NCI-H226 (cell line): ENCODE measurements at regions not wholly inside any gene's neighbourhood (a gene's known extent, or its start where the extent isn't known, plus 50 kb on each side); places are given as distances from the start of the nearest gene placed in this dataset.
A peak's percentile ranks its signal among the peaks of the same experiment; 100 is the strongest.
"Not testable (repeated sequence)": the region's sequence is repeated elsewhere in the genome, so short reads cannot be mapped to it uniquely, and the experiment has no call there.

Experiments
- DNase-seq: peaks from one replicate; pipeline ENCODE4 v3.0.0-alpha.2; 2015

DNA sequence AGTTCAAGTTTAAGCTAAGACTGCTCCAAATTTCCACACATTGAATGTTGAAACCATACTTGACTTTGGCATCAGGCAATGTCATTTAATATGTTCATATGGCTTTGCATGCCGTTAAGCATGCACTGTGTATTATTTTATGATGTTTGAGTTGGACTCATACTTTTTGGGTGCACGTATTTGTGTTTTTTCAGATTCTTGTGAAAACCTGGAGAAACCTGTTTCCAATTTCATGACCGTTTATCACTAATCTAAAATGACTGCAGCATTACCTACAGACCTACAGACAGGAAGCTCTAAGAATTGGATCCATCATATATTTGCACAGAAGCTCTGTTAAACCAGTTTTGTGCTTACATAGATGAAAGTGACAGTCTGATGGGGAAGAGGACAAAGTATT, 1093.0 kb upstream of the INTU start:
- DNase-seq = no peak

DNA sequence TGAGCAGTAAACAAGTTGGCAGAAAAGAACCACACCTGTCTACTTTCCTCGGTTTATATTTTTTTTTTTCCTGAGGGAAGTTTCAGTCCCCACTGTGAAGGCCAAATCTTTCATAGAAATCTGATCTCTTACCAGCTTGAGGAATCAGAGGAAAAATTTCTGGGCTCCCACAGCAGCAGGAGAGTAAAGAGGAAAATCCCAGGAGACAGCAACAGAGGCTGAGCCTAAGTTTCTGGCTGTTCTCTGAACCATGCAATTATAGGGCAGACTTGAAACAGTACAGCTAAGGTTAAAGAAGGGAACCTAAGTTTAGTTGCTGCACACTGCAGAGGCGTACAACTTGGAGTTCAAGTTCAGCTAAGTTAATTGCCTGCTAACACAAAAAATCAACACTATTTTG, 1090.9 kb upstream of the INTU start:
- no peak for DNase-seq

DNA sequence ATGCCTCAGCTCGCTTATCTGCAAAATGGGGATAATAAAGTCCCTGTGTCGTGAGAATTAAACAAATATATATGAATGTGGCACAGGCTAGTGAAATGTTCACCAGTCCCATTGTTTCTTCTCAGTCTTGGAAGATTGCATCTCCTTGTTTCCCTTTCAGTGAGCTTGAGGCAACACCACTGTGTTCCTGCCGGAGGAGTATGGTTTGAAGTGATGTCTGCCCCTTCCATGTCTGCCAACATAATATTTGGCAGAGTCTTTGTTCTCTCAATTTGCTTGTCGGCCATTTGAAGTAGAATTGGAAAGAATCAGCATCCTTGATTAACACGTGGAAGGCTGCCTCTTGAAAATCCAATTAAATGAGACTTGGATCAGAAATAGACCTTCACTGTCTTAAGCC, 1088.5 kb upstream of the INTU start:
- no peak for DNase-seq

DNA sequence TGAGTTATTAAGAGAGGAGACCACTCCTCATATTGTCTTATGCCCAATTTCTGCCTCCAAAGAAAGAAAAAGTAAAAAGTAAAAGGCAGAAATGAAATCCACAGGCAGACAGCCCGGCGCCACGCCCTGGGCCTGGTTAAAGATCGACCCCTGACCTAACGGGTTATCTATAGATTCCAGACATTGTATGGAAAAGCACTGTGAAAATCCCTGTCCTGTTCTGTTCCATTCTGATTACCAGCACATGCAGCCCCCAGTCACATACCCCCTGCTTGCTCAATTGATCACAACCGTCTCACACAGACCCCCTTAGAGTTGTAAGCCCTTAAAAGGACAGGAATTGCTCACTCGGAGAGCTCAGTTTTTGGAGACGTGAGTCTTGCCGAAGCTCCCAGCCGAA, 1086.6 kb upstream of the INTU start:
- not testable (repeated sequence) for DNase-seq

DNA sequence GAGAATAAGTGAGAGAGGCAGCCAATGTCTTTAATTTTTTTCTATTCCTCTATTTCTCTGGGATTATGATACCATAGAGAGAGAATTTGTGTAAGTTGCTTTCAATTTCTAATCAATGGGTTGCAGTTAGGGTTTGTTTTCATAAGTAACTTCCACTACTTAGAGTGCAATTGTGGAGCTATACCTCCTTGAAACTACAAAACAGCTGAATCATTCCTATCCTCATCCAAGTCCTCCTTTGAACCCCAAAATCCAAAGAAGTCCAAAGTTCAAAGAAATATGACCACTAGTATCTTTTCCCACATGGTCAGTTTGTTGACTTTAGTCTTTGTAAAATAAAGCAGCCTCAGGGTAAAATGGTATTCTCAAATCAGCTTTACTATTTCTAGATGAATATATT, 1085.4 kb upstream of the INTU start:
- no peak for DNase-seq

DNA sequence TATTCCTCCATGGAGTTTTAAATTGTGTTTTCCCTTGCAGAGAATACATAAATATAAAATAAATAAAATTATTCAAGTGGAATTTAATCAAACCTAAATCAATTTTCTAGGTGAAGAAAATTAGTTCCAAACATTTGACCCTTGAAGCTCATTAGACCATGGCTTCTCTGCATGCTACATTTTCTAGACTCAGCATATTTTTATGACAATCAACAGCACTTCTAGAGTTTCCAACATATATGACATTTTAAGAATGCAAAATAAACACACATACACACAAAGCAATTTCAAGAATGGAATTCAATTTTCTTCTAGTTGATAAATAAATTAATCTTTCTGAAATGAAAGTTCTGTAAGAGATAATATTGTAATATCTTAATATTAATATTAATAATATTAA, 1083.9 kb upstream of the INTU start:
- DNase-seq = no peak

DNA sequence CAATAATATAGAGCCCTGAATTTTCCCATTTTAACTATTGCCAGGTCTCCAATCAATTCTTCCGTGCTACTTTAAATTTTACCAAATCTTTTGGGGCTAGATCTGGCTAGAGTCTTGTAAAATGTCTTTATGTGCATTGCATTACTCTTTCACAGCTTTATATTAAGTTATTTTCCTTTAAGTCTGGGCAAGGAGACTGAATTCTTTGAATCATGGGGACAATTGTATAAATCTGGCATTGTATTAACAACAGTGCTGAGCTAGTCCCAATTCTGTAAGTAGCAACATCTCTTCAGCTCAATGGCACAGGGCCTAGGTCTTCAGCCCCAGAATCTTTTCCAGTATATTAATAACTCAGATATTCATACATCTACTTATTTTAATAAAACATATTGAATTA, 1080.4 kb upstream of the INTU start:
- no peak for DNase-seq

DNA sequence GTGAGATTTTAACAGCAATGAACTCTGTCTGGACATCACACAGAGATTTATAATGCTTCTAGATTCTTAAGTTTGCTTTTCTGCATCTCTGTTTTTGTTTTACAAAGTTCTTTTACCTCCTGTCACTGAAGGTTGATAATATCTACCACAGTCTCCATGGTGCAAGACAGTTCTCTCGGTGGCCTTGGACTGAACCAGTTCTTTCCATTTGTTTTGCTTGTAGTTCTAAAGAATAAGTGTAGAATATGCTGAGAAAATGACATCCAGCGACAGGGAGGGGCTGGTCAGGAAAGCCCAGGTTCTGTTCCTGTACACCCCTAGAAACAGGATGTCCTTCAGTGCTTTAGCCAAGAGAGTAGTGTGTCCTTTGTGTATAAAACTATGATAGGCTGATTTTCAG, 1079.5 kb upstream of the INTU start:
- no peak for DNase-seq

DNA sequence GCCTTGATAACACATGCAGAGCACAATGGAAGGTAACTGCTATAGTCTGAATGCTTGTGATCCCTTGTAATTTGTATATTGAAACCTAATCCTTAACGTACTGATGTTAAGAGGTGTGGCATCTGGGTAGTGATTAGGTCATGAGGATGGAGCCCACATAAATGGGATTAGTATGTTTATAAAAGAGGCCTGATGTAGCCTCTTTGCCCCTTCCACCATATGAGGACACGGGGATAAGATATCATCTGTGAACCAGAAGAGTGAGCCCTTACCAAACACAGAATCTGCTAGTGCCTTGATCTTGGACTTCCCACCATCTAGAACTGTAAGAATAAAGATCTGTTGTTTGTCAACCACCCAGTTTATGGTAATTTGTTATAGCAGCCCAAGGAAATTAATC, 1074.2 kb upstream of the INTU start:
- DNase-seq = no peak

DNA sequence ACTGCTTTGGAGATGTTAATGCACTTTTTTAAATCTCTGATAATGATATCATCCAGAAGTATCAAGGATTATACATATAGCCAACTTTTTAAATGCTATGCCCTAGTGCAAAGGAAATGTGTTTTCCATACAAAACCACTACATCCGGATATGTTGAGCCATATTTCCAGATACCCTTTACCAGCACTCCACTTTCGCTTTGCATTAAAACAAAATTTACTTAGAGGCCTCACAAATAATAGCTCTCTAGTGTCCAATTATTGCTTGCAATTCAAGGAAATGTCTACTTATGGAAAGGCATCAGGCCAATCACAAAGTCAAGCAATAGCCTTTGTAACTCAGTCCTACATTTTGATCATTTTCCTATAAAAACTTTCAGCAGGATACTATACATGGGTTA, 1072.8 kb upstream of the INTU start:
- no peak for DNase-seq

DNA sequence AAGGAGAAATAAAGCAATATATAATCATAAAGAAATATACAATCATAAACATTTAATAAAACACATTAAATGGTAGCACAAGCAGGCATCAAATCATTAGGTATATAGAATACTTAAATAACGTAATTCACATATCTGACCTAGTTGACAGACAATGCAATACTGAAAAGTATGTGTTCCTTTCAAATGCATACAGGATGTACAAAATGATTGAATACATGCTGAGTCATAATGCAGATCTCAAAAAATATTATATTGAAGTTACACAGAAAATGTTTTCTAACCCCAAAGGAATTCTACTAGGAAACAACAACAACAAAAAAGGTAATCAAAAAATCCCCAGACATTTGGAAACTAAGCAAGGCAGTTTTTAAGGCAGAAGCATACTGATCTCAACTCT, 1072.0 kb upstream of the INTU start:
- DNase-seq = no peak

DNA sequence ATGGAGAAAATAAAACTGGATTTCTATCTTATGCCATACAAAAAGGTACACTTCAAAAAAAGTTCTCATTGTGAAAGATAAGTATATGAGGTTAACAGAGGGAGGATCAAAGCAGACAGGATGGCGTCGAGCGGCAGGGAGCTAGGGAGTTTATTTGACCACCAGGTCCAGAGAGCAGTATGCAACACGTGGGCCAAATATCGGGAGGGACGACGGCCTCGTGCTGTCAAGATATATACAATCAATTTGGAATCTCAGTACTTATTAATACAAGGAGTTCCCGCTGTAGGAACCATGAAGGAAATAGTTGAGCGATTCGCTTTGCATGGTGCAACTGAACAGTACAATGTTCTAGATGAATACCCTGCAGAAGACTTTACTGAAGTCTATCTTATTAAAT, 1069.4 kb upstream of the INTU start:
- DNase-seq = no peak

DNA sequence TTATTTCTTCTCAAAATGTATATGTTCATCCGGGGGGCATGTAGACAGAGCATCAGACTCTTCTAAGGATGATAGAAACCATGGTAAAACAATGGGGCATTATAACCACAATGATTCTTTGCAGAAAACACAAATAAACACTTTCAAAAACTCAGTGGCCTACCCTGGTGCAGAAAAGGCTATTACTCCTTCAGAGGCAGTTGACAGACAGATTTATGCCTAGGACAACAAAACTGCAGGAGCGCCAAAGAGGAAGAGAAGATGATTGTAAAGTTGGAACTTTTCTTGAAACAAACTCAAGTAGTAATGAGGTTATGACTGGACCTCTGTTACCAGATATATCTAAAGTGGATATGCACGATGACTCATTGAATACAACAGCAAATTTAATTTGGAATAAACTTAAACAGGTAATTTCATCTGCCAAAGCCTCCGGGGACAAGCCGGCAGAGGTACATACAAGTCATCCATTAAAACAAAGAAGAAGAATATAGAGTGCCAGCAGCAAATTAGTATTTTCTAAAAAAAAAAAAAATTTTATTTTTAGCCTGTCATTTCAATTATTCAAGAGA, 1068.4 kb upstream of the INTU start:
- no peak for DNase-seq

DNA sequence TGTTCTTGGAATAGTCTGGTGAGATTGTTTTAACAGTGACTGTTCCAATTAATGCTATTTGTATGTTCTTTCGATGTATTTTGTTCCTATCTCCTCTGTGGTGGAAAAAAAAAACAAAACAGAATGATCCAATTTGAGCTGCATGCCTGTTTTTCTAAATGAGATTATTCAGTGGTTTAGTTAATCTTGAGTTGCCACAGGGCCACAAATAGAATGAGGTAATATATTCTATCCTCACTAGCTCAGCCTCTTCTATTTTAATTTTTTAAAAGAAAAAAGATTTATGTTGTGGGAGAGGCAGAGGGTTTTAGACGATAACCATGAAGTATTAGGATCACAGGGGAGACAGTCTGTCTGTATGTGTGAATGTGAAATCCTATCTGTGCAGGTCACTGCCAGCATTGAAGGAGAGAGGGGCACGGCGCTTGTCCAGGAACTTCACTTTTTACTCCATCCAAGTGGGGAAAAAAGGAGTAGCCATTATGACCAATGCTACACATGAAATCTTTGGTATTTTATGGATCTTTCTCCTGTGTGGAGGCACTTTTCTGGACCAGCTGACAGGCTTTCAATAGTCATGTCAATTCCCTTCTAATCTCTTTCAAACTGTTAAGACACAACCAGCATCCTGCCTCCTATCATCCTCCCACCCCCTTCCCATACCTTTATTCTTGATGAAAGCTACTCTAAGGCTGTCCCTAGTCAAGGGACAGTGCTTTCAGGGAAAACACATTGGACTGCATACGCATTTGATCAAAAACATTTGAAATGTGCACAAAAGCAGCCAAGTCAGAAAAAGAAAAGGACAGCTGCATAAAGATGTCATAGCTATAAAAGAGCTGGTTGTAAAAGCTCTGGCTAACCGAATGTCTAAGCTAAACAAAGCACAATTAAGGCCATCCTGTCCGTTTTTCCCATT, 1063.8 kb upstream of the INTU start:
- DNase-seq = no peak

DNA sequence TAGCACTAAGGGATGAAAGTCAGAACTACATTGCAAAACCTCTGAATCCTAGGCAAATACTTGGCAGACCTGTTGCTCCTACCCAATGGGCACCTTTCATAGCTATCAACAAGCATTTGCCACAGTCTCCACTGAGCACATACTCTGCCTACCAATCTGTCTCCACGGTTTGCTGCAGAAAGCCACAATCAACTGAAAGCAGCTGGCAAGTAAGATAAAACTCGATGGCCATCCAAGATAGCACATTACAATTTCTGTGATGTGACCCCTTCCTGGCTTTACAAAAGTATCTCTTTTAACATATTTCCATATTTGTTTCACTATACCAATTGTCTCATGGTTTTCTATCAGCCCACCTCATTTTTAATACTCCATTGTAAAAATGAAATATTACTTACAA, 1060.5 kb upstream of the INTU start:
- DNase-seq = no peak

DNA sequence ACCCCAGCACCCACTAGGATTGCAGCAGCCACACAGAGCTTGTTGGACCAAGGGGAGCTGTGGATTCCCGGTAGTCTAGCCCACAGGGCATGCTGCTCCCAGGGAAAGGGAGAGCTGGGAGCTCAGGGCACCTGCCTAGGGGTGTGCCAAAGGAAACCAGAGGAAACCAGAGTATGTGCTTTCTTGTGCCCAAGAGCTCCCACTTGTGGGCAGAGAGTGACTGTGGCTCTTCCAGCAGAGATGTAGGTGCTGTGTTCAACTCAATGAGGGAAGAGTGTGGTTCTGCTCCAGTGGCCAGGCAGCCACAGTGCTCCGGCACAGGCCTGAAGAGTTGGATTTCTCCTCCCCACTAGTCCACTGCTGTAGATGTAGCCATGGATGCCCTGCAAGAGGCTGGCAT, 1050.0 kb upstream of the INTU start:
- DNase-seq = peak; percentile 26

DNA sequence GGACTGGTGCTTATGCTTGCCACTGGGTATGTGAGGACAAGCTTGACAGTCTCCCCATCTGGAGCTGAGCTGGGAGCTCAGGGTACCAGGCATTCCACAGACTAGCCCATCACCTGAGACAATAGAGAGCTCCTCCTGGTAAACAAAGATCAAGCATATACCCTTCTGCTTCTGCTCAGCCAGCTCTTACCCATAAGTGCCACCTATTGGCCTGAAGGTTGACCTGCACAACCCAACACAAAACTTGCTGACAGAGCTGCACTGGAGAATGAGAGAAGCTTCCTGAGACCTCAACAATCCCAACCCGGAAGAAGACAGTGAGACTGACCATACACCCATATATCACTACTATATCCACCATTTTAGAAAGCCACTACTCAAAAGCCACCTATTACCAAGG, 1049.2 kb upstream of the INTU start:
- DNase-seq = peak; percentile 2

DNA sequence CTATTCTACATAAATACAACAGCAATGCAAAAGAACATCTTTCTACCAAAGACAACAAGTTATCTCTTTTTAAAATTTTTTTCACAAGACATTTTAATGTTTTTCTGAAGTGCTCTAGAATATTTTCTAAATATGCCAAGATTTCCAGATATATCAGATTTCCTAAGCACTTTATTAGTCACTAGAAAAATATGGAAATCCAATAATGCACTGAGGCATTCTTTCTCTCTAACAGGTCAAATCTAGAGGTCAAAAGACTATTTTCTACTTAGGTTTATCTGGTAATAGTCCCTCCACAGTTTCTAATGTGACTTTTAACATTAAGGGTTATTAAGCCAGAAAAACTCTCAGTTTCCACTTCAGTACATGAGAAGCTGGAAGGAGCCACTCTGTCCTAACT, 1041.2 kb upstream of the INTU start:
- no peak for DNase-seq

DNA sequence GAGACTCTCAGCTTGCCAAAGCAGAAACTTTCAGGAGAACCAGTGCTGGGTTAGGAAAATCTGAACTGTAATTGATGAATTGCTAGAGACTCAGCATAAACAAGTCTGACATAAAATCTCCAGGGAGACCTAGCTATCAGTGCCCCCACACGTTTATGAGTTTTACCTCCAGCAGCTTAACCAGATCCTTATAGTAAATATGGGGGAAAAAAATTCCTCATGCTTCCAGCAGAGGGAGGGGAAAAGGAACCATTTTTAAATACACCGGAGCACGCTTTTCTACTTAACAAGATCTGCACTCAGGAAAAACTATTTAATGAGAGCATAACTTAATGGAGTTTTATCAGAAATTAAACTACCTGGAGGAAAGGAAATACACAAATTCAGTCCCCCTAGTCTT, 1040.7 kb upstream of the INTU start:
- DNase-seq = no peak

DNA sequence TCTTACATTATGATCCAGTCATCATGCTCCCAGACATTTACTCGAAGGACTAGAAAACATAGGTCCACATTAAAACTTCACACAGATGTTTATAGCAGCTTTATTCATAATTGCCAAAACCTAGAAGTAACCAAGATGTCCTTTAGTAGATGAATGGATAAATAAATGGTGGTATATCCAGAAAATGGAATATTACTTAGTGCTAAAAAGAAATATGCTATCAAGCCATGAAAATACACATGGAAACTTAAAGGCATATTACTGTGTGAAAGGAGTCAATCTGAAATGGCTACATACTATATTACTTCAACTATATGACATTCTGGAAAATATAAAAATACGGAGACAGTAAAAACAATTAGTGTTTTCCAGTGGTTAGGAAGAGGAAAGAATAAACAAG, 1039.1 kb upstream of the INTU start:
- no peak for DNase-seq

DNA sequence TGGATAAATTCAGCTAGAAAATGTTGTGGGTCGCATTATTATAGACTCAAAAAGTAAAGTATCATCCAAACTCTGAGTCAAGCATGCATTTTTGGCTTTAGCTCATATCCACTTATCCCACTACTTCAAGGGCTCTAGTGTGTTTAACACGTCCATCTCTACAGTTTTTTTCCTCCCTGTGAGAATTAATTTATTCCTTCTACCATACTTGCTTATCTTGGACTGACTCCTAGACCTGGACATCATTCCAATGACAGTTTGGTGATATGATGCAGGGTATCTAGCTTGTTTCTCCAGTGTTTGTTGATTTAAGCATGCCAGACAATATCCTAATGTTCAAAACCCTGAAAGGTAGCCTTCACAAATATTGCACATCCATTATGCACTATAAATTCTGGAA, 1037.1 kb upstream of the INTU start:
- no peak for DNase-seq

DNA sequence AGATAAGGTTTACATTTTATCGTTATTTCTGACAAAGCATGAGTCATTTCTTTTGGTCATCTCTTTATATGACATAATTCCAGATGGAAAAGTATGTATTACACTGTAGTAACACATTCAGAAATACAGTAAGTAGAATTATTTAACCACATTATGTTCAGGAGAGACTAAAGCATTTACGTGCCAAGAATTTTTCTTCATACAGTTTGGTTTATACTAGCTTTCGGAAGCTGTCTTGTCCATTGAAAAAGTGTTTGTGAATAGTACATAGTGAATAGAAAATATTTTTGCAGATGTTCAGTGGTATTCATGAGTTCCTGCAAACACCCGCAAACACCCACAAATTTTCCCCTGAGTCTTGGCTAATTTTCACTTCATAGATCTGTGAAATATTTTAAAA, 1033.0 kb upstream of the INTU start:
- DNase-seq = no peak

DNA sequence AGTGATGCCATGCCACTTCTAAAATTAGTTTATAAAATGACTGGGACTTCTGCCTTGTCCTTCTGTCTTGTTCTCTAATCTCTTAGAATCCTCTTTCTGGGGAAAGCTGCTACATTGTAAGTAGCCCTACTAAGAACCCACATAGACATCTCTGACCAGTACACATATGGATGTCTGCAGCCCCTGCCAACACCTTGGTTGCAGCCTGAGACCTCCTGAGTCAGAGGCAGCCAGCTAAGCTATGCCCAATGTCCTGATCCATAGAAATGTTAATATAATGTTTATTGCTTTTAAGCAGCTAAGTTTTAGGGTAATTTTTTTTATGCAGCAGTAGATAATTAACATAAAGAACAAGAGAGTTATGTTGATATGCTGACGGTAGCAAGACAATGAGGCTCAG, 1029.5 kb upstream of the INTU start:
- no peak for DNase-seq

DNA sequence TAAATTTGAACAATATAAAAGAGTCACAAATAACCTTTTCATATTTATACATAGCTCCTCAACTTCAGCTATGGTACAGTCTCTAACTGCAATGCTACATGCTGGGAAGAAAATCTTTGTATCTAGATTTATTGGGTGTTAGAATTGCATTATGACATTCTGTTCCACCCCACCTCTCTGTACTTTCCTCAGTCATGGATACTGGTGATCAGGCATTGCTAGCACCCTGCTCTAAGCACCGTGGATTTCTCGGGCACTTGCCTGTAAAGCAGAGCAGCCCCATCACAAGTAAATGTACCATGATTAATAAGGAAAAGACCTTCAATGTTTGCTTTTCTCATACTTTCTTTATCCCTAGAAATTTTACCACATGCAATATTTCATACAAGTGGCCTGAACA, 1028.9 kb upstream of the INTU start:
- DNase-seq = no peak

DNA sequence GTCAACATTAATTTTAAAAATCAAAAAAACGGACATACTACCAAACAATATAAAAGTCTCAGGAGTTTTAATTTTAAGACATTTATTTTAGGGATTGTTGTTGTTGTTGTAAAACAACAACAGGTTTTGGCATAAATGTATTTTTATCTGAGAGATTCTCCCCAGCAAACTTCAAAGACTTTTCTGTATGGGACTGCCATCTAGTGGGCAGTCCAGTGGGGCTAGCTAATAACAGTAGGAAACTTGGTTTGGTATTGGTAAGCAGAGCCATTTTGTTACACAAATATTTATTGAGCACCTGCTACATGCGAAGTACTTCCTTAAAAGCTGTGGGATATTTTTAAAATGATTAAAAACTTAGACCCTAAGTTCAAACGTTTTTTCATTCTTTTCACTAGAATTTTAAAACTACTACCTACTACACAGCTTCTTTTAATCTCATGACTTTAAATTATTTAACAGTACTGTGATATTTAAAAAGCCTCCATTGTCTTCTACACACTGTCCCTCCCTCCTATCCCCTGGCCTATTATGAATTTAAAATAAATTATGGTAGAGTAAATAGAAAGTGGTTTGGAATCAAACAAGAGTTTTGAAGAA, 1028.4 kb upstream of the INTU start:
- DNase-seq = no peak
